GM23338 (cell line): ENCODE measurements at regions not wholly inside any gene's neighbourhood (a gene's known extent, or its start where the extent isn't known, plus 50 kb on each side); places are given as distances from the start of the nearest gene placed in this dataset.
A peak's percentile ranks its signal among the peaks of the same experiment; 100 is the strongest.

Experiments used
- ATAC-seq: fragments of 200-7000 bp; cut with Tn5 transposase; 3 replicates; pipeline ENCODE4 v1.9.1; 2020
- DNase-seq: peaks from one replicate; pipeline ENCODE4 v3.0.0-alpha.2; 2015; ENCODE audit warnings: low spot score
- H2AFZ ChIP-seq: fragments of 200-600 bp; sonication (generic); 2 replicates; pipeline ENCODE4 v1.8.0; 2016; ENCODE audit warnings: antibody characterized with exemption, mild to moderate bottlenecking, moderate library complexity
- H3F3A ChIP-seq: fragments of 200-600 bp; sonication (generic); replicated peaks from 2 replicates; pipeline ENCODE4 v1.8.0; 2017; ENCODE audit warnings: antibody characterized with exemption, mixed run types, low read depth
- H3K27ac ChIP-seq: fragments of 200-600 bp; sonication (generic); 2 replicates; pipeline ENCODE4 v1.6.1; 2016; ENCODE audit warnings: low read depth
- H3K27me3 ChIP-seq: fragments of 200-600 bp; sonication (generic); 2 replicates; pipeline ENCODE4 v1.8.0; 2016; ENCODE audit warnings: mild to moderate bottlenecking, mixed run types, moderate library complexity; ENCODE audit not compliant: insufficient read depth
- H3K36me3 ChIP-seq: fragments of 200-600 bp; sonication (generic); 2 replicates; pipeline ENCODE4 v1.8.0; 2016; ENCODE audit warnings: mild to moderate bottlenecking; ENCODE audit not compliant: insufficient read depth
- H3K4me1 ChIP-seq: fragments of 200-600 bp; sonication (generic); 2 replicates; pipeline ENCODE4 v1.8.0; 2016; ENCODE audit warnings: mild to moderate bottlenecking, moderate library complexity; ENCODE audit not compliant: insufficient read depth
- H3K4me2 ChIP-seq: fragments of 200-600 bp; sonication (generic); 2 replicates; pipeline ENCODE4 v1.7.1; 2017; ENCODE audit warnings: mixed run types
- H3K4me3 ChIP-seq: fragments of 200-600 bp; sonication (generic); 2 replicates; pipeline ENCODE4 v1.6.1; 2016; ENCODE audit warnings: mixed run types
- H3K79me2 ChIP-seq: fragments of 200-600 bp; sonication (generic); replicated peaks from 2 replicates; pipeline ENCODE4 v1.8.0; 2017; ENCODE audit warnings: mild to moderate bottlenecking; ENCODE audit not compliant: insufficient read depth
- H3K9me2 ChIP-seq: fragments of 200-600 bp; sonication (generic); 2 replicates; pipeline ENCODE4 v1.8.0; 2017; ENCODE audit not compliant: insufficient read depth
- H4K20me1 ChIP-seq: fragments of 200-600 bp; sonication (generic); replicated peaks from 2 replicates; pipeline ENCODE4 v1.8.0; 2017; ENCODE audit warnings: mild to moderate bottlenecking; ENCODE audit not compliant: insufficient read depth
- H3K27ac Mint-ChIP-seq: 2 replicates; pipeline ENCODE4 v1.8.0; 2020; ENCODE audit warnings: inconsistent platforms, mild to moderate bottlenecking, moderate library complexity, mixed read lengths
- H3K27me3 Mint-ChIP-seq: 3 replicates; pipeline ENCODE4 v1.8.0; 2022; ENCODE audit warnings: low read depth, mild to moderate bottlenecking, moderate library complexity, mixed read lengths, inconsistent platforms; ENCODE audit not compliant: insufficient read depth, poor library complexity
- H3K36me3 Mint-ChIP-seq: 3 replicates; pipeline ENCODE4 v1.8.0; 2021; ENCODE audit warnings: low read depth, mild to moderate bottlenecking, inconsistent platforms, moderate library complexity, mixed read lengths
- H3K4me1 Mint-ChIP-seq: 3 replicates; pipeline ENCODE4 v1.8.0; 2020; ENCODE audit warnings: mild to moderate bottlenecking, inconsistent platforms, mixed read lengths
- H3K4me3 Mint-ChIP-seq: 3 replicates; pipeline ENCODE4 v1.8.0; 2021; ENCODE audit warnings: moderate library complexity, mild to moderate bottlenecking, inconsistent platforms, mixed read lengths
- H3K9me3 Mint-ChIP-seq: 3 replicates; pipeline ENCODE4 v1.8.0; 2020; ENCODE audit warnings: moderate library complexity, mild to moderate bottlenecking, inconsistent platforms, mixed read lengths
- CREB1 ChIP-seq: fragments of 250-450 bp; sonication (Bioruptor Pico); IDR thresholded peaks from 2 replicates; pipeline ENCODE4 v1.5.0; 2020; ENCODE audit warnings: low read depth, mild to moderate bottlenecking, moderate library complexity
- EZH2 ChIP-seq: fragments of 200-600 bp; sonication (generic); IDR thresholded peaks from one replicate; pipeline ENCODE4 v1.8.0; 2017; ENCODE audit warnings: antibody characterized with exemption, mild to moderate bottlenecking, low read depth; ENCODE audit not compliant: unreplicated experiment
- EZH2phosphoT487 ChIP-seq: fragments of 200-600 bp; sonication (generic); IDR thresholded peaks from one replicate; pipeline ENCODE4 v1.8.1; 2018; ENCODE audit warnings: antibody characterized with exemption; ENCODE audit not compliant: unreplicated experiment
- JUNB ChIP-seq: IDR thresholded peaks from one replicate; pipeline ENCODE4 v1.6.1; 2016; ENCODE audit warnings: antibody characterized with exemption; ENCODE audit not compliant: unreplicated experiment
- NANOG ChIP-seq: IDR thresholded peaks from 2 replicates; pipeline ENCODE4 v1.6.1; 2016; ENCODE audit warnings: antibody characterized with exemption, borderline replicate concordance
- POLR2AphosphoS5 ChIP-seq: IDR thresholded peaks from 2 replicates; pipeline ENCODE4 v1.6.1; 2016; ENCODE audit warnings: antibody characterized with exemption, low read depth
- REST ChIP-seq: IDR thresholded peaks from one replicate; pipeline ENCODE4 v1.6.1; 2018; ENCODE audit warnings: antibody characterized with exemption; ENCODE audit not compliant: unreplicated experiment
- STAT1 ChIP-seq: IDR thresholded peaks from one replicate; pipeline ENCODE4 v1.6.1; 2016; ENCODE audit warnings: antibody characterized with exemption; ENCODE audit not compliant: unreplicated experiment
- ZNF114 ChIP-seq: fragments of 250-450 bp; sonication (Bioruptor Pico); IDR thresholded peaks from 2 replicates; pipeline ENCODE4 v1.5.0; 2020; ENCODE audit warnings: mild to moderate bottlenecking, moderate library complexity
- ZNF331 ChIP-seq: fragments of 250-450 bp; sonication (Bioruptor Pico); IDR thresholded peaks from 2 replicates; pipeline ENCODE4 v1.5.0; 2020; ENCODE audit warnings: low read depth, mild to moderate bottlenecking, moderate library complexity
- TF ChIP-seq, protein P1 (sequence below): fragments of 250-450 bp; sonication (Bioruptor Pico); IDR thresholded peaks from 2 replicates; pipeline ENCODE4 v1.5.0; 2020; ENCODE audit warnings: mild to moderate bottlenecking, moderate library complexity
- TF ChIP-seq, protein P2 (sequence below), 2 experiments: fragments of 200-600 bp in 1 of 2; sonication (generic) in 1 of 2; conservative IDR thresholded peaks; 2 replicates each; pipeline versions ENCODE4 v1.5.1 to v1.6.1; 2016 to 2017; ENCODE audit warnings: antibody characterized with exemption in 2 of 2, low read depth in 2 of 2, mild to moderate bottlenecking in 2 of 2, moderate library complexity in 1 of 2
- TF ChIP-seq, protein P3 (sequence below): IDR thresholded peaks from 2 replicates; pipeline ENCODE4 v1.6.1; 2016; ENCODE audit warnings: antibody characterized with exemption

- Histone ChIP-seq H2AFZ (peak overlapping the region; percentile 44; the same call in 1 of the 2 replicates), H3F3A (no peaks in the 10 kb centered on the region), H3K36me3 (no peaks in the 10 kb centered on the region), H3K9me2 (no peaks in the 10 kb centered on the region), H3K27ac (no peak overlapping the region), H3K4me1 (no peaks in the 10 kb centered on the region), H3K27me3 (no peaks in the 10 kb centered on the region), H3K4me3 (no peak overlapping the region), H4K20me1 (no peaks in the 10 kb centered on the region), H3K79me2 (no peaks in the 10 kb centered on the region), H3K4me2 (no peak overlapping the region)
- DNase-seq = no peak
- Mint-ChIP-seq H3K4me1 (peaks cover 3% of the 10 kb centered on the region; the same call in 2 of the 3 replicates), H3K4me3 (no peak overlapping the region), H3K36me3 (no peaks in the 10 kb centered on the region), H3K27ac (0 out of 2 replicates have a peak overlapping the region, but pooled peaks have one; percentile 40), H3K9me3 (no peaks in the 10 kb centered on the region), H3K27me3 (no peaks in the 10 kb centered on the region)
- TF ChIP-seq ZNF331 (CRISPR knock-in tag) (no peak), NANOG (no peak), REST (no peak), POLR2AphosphoS5 (no peak), EZH2 (no peak), JUNB (no peak), CREB1 (CRISPR knock-in tag) (no peak), ZNF114 (CRISPR knock-in tag) (no peak), EZH2phosphoT487 (no peak), STAT1 (no peak)
- TF ChIP-seq, protein P1, sequence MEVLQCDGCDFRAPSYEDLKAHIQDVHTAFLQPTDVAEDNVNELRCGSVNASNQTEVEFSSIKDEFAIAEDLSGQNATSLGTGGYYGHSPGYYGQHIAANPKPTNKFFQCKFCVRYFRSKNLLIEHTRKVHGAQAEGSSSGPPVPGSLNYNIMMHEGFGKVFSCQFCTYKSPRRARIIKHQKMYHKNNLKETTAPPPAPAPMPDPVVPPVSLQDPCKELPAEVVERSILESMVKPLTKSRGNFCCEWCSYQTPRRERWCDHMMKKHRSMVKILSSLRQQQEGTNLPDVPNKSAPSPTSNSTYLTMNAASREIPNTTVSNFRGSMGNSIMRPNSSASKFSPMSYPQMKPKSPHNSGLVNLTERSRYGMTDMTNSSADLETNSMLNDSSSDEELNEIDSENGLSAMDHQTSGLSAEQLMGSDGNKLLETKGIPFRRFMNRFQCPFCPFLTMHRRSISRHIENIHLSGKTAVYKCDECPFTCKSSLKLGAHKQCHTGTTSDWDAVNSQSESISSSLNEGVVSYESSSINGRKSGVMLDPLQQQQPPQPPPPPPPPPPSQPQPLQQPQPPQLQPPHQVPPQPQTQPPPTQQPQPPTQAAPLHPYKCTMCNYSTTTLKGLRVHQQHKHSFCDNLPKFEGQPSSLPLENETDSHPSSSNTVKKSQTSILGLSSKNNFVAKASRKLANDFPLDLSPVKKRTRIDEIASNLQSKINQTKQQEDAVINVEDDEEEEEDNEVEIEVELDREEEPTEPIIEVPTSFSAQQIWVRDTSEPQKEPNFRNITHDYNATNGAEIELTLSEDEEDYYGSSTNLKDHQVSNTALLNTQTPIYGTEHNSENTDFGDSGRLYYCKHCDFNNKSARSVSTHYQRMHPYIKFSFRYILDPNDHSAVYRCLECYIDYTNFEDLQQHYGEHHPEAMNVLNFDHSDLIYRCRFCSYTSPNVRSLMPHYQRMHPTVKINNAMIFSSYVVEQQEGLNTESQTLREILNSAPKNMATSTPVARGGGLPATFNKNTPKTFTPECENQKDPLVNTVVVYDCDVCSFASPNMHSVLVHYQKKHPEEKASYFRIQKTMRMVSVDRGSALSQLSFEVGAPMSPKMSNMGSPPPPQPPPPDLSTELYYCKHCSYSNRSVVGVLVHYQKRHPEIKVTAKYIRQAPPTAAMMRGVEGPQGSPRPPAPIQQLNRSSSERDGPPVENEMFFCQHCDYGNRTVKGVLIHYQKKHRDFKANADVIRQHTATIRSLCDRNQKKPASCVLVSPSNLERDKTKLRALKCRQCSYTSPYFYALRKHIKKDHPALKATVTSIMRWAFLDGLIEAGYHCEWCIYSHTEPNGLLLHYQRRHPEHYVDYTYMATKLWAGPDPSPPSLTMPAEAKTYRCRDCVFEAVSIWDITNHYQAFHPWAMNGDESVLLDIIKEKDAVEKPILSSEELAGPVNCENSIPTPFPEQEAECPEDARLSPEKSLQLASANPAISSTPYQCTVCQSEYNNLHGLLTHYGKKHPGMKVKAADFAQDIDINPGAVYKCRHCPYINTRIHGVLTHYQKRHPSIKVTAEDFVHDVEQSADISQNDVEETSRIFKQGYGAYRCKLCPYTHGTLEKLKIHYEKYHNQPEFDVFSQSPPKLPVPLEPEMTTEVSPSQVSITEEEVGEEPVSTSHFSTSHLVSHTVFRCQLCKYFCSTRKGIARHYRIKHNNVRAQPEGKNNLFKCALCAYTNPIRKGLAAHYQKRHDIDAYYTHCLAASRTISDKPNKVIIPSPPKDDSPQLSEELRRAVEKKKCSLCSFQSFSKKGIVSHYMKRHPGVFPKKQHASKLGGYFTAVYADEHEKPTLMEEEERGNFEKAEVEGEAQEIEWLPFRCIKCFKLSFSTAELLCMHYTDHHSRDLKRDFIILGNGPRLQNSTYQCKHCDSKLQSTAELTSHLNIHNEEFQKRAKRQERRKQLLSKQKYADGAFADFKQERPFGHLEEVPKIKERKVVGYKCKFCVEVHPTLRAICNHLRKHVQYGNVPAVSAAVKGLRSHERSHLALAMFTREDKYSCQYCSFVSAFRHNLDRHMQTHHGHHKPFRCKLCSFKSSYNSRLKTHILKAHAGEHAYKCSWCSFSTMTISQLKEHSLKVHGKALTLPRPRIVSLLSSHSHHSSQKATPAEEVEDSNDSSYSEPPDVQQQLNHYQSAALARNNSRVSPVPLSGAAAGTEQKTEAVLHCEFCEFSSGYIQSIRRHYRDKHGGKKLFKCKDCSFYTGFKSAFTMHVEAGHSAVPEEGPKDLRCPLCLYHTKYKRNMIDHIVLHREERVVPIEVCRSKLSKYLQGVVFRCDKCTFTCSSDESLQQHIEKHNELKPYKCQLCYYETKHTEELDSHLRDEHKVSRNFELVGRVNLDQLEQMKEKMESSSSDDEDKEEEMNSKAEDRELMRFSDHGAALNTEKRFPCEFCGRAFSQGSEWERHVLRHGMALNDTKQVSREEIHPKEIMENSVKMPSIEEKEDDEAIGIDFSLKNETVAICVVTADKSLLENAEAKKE (CRISPR knock-in tag) = no peak
- TF ChIP-seq, protein P2, sequence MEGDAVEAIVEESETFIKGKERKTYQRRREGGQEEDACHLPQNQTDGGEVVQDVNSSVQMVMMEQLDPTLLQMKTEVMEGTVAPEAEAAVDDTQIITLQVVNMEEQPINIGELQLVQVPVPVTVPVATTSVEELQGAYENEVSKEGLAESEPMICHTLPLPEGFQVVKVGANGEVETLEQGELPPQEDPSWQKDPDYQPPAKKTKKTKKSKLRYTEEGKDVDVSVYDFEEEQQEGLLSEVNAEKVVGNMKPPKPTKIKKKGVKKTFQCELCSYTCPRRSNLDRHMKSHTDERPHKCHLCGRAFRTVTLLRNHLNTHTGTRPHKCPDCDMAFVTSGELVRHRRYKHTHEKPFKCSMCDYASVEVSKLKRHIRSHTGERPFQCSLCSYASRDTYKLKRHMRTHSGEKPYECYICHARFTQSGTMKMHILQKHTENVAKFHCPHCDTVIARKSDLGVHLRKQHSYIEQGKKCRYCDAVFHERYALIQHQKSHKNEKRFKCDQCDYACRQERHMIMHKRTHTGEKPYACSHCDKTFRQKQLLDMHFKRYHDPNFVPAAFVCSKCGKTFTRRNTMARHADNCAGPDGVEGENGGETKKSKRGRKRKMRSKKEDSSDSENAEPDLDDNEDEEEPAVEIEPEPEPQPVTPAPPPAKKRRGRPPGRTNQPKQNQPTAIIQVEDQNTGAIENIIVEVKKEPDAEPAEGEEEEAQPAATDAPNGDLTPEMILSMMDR (conservative IDR thresholded peaks at IDR 0.05; ENCODE audit: low read depth in 2 of 2) = no peak
- TF ChIP-seq, protein P3, sequence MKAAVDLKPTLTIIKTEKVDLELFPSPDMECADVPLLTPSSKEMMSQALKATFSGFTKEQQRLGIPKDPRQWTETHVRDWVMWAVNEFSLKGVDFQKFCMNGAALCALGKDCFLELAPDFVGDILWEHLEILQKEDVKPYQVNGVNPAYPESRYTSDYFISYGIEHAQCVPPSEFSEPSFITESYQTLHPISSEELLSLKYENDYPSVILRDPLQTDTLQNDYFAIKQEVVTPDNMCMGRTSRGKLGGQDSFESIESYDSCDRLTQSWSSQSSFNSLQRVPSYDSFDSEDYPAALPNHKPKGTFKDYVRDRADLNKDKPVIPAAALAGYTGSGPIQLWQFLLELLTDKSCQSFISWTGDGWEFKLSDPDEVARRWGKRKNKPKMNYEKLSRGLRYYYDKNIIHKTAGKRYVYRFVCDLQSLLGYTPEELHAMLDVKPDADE = no peak
- ATAC-seq = no peak
Measured at GRCh38 chr5:40405996-40406740, 273.5 kb upstream of the PTGER4 start.
